Activated gamma-delta T cell treated with anti-CD3 and anti-CD28 coated beads, Interleukin-2, amount 50 U/mL, for 16 hours (primary cell): ENCODE measurements at regions not wholly inside any gene's neighbourhood (a gene's known extent, or its start where the extent isn't known, plus 50 kb on each side); places are given as distances from the start of the nearest gene placed in this dataset.

Source experiments
- DNase-seq: peaks from one replicate; pipeline ENCODE4 v3.0.0-alpha.2; 2020; ENCODE audit warnings: low read depth

- no peak for DNase-seq
These were observed 463.3 kb upstream of the DMAC1 start for GRCh38 chr9:8262625-8263622.

- DNase-seq, result no peak
These were observed 462.2 kb upstream of the DMAC1 start for GRCh38 chr9:8261737-8262136.

GRCh38 chr9:8259028-8259427, 459.4 kb upstream of the DMAC1 start:
- no peak for DNase-seq

- no peak for DNase-seq
These were observed 457.3 kb upstream of the DMAC1 start for GRCh38 chr9:8256880-8257279.

GRCh38 chr9:8255850-8256249, 456.3 kb upstream of the DMAC1 start:
- DNase-seq, result no peak

GRCh38 chr9:8254541-8254940, 455.0 kb upstream of the DMAC1 start:
- no peak for DNase-seq

- no peak for DNase-seq
These were observed 452.9 kb upstream of the DMAC1 start for GRCh38 chr9:8252445-8252844.

- DNase-seq, result no peak
These were observed 452.0 kb upstream of the DMAC1 start for GRCh38 chr9:8251566-8251965.

- no peak for DNase-seq
These were observed 445.0 kb upstream of the DMAC1 start for GRCh38 chr9:8244505-8245092.

- no peak for DNase-seq
These were observed 441.6 kb upstream of the DMAC1 start for GRCh38 chr9:8241201-8241600.

- no peak for DNase-seq
These were observed 437.5 kb upstream of the DMAC1 start for GRCh38 chr9:8237096-8237495.

- no peak for DNase-seq
These were observed 435.9 kb upstream of the DMAC1 start for GRCh38 chr9:8235489-8235888.

GRCh38 chr9:8234316-8234715, 434.7 kb upstream of the DMAC1 start:
- no peak for DNase-seq

GRCh38 chr9:8232726-8233125, 433.1 kb upstream of the DMAC1 start:
- DNase-seq, result no peak

- no peak for DNase-seq
These were observed 429.6 kb upstream of the DMAC1 start for GRCh38 chr9:8229226-8229625.

- no peak for DNase-seq
These were observed 424.8 kb upstream of the DMAC1 start for GRCh38 chr9:8224381-8224801.

GRCh38 chr9:8223861-8224260, 424.3 kb upstream of the DMAC1 start:
- no peak for DNase-seq

- no peak for DNase-seq
These were observed 421.9 kb upstream of the DMAC1 start for GRCh38 chr9:8221462-8221861.

- DNase-seq, result no peak
These were observed 408.9 kb upstream of the DMAC1 start for GRCh38 chr9:8208465-8208864.

GRCh38 chr9:8207596-8207995, 408.0 kb upstream of the DMAC1 start:
- no peak for DNase-seq

GRCh38 chr9:8206720-8207119, 407.1 kb upstream of the DMAC1 start:
- DNase-seq, result no peak

GRCh38 chr9:8205576-8205975, 406.0 kb upstream of the DMAC1 start:
- no peak for DNase-seq

- no peak for DNase-seq
These were observed 390.3 kb upstream of the DMAC1 start for GRCh38 chr9:8189881-8190280.
